ENCODE measurements at regions not wholly inside any gene's neighbourhood (a gene's known extent, or its start where the extent isn't known, plus 50 kb on each side); places are given as distances from the start of the nearest gene placed in this dataset.

GRCh38 chr1:102776071-102776470, 332.3 kb downstream of the COL11A1 start:
- Histone ChIP-seq H3K36me3 (replicated peaks in 1 of 2) (no peaks in the 10 kb centered on the region), H3K9me3 (replicated peaks in 1 of 3) (no peaks in the 10 kb centered on the region), H3K27ac (no peak overlapping the region), H3K27me3 (no peaks in the 10 kb centered on the region), H3K4me3 (no peak overlapping the region), H3K4me1 (replicated peaks in 1 of 2) (no peaks in the 10 kb centered on the region)
- no peak for TF ChIP-seq CTCF (IDR thresholded peaks at IDR 0.05)
- TF ChIP-seq POLR2A (IDR thresholded peaks at IDR 0.05): no peak
- WGBS, 4 donors: 62 to 79% (median 70%) methylated on average over 1 of the region's 1 CpG
- no peak for DNase-seq
- intact Hi-C loops (cut with DNase I): no loop called here

- no peaks in the 10 kb centered on the region for H3K36me3 ChIP-seq (replicated peaks in 1 of 2)
- no peak for DNase-seq
- TF ChIP-seq CTCF (IDR thresholded peaks at IDR 0.05) (no peak), POLR2A (IDR thresholded peaks at IDR 0.05) (no peak)
- intact Hi-C loops (cut with DNase I): no loop called here
- no peak overlapping the region for H3K4me3 ChIP-seq
- no peaks in the 10 kb centered on the region for H3K27me3 ChIP-seq
- 67 to 78% (median 72%) methylated on average over 8 of the region's 8 CpGs for WGBS, 4 donors
- H3K27ac ChIP-seq: no peak overlapping the region
- H3K9me3 ChIP-seq (replicated peaks in 1 of 3): no peaks in the 10 kb centered on the region
- no peaks in the 10 kb centered on the region for H3K4me1 ChIP-seq (replicated peaks in 1 of 2)
Measured at GRCh38 chr1:102772831-102773230, 335.5 kb downstream of the COL11A1 start.

GRCh38 chr1:102758418-102758817, 349.9 kb downstream of the COL11A1 start:
- no peaks in the 10 kb centered on the region for H3K4me1 ChIP-seq (replicated peaks in 1 of 2)
- intact Hi-C loops (cut with DNase I): no loop called here
- H3K27me3 ChIP-seq: no peaks in the 10 kb centered on the region
- TF ChIP-seq CTCF (IDR thresholded peaks at IDR 0.05) (no peak), POLR2A (IDR thresholded peaks at IDR 0.05) (no peak)
- peaks cover 0 to 5% (median 0%) of the 10 kb centered on the region in 3 donors for H3K9me3 ChIP-seq (replicated peaks in 1 of 3)
- no peak for DNase-seq
- 56 to 87% (median 69%) methylated on average over 1 of the region's 1 CpG for WGBS, 4 donors
- no peak overlapping the region for H3K27ac ChIP-seq
- H3K4me3 ChIP-seq: no peak overlapping the region
- H3K36me3 ChIP-seq (replicated peaks in 1 of 2): no peaks in the 10 kb centered on the region

GRCh38 chr1:102757363-102757762, 351.0 kb downstream of the COL11A1 start:
- Histone ChIP-seq H3K27ac (no peak overlapping the region), H3K27me3 (no peaks in the 10 kb centered on the region), H3K4me1 (replicated peaks in 1 of 2) (no peaks in the 10 kb centered on the region), H3K4me3 (no peak overlapping the region), H3K36me3 (replicated peaks in 1 of 2) (no peaks in the 10 kb centered on the region), H3K9me3 (replicated peaks in 1 of 3) (peaks cover 0 to 5% (median 0%) of the 10 kb centered on the region in 3 donors)
- no peak for TF ChIP-seq POLR2A (IDR thresholded peaks at IDR 0.05)
- no peak for TF ChIP-seq CTCF (IDR thresholded peaks at IDR 0.05)
- intact Hi-C loops (cut with DNase I): no loop called here
- WGBS, 4 donors: 36 to 68% (median 53%) methylated on average over 2 of the region's 2 CpGs
- no peak for DNase-seq

Data from adrenal gland (tissue), 9 donors.